Motor neuron (in vitro differentiated cells): ENCODE measurements at regions not wholly inside any gene's neighbourhood (a gene's known extent, or its start where the extent isn't known, plus 50 kb on each side); places are given as distances from the start of the nearest gene placed in this dataset.
"Not testable (repeated sequence)": the region's sequence is repeated elsewhere in the genome, so short reads cannot be mapped to it uniquely, and the experiment has no call there.

ENCODE experiments used
- ATAC-seq, 8 experiments: fragments of 200-7000 bp; cut with Tn5 transposase; replicated peaks in 6 of 8; 2 replicates each; pipeline ENCODE4 v1.8.0; 2021; ENCODE audit warnings: mild to moderate bottlenecking in 8 of 8, moderate library complexity in 8 of 8
- H3K27ac ChIP-seq, 2 donors: fragments of 250-450 bp; sonication (Bioruptor Pico); 2 replicates each; pipeline ENCODE4 v1.9.0; 2021; ENCODE audit warnings: antibody characterized with exemption in 2 of 2, mild to moderate bottlenecking in 2 of 2, moderate library complexity in 1 of 2
- H3K4me1 ChIP-seq, 2 donors: fragments of 250-450 bp; sonication (Bioruptor Pico); replicated peaks in 1 of 2; 2 replicates each; pipeline ENCODE4 v1.6.1; 2021; ENCODE audit warnings: antibody characterized with exemption in 2 of 2, mild to moderate bottlenecking in 2 of 2, moderate library complexity in 1 of 2
- H3K4me3 ChIP-seq, 5 donors: fragments of 250-450 bp; sonication (Bioruptor Pico); 2 replicates each; pipeline ENCODE4 v1.9.0; 2021; ENCODE audit warnings: antibody characterized with exemption in 5 of 5, mild to moderate bottlenecking in 5 of 5, moderate library complexity in 4 of 5
- WGBS, 10 experiments: fragments of 450-650 bp; shearing (Covaris generic); methylation state at CpG; one replicate each; pipeline ENCODE4 v1.0.0; 2022; 5-methylcytosine and 5-hydroxymethylcytosine counted together
- in situ Hi-C, 9 experiments: fragments of 400-800 bp; cut with MboI; loops; one replicate each; pipeline ENCODE4 v1.15.0; 2021; ENCODE audit warnings: low sequenced_read_pairs in 9 of 9, low pct_unique_long_range_greater_than_20kb in 2 of 9; ENCODE audit not compliant: unreplicated experiment in 9 of 9

DNA sequence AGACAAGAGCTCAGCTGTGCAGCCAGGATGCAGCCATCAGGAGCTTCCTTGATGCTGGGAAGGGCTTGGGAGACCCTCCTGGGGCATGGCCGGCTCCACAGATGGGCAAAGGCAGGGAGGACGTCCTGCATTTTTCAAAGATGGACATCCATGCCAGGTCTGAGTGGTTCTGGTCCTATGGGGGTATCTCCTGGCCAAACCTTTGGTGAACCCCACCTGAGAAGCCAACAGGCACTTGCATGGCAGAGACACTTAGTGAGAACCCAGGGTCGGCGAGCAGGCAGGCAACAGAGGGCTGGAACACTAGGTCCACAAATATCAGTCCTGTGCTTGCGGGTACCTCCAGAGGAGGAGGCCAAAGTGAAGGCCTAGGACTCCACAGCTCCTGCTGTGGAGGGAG lies 70.0 kb downstream of the KCTD15 start:
- H3K4me1 ChIP-seq, result peaks cover 12 to 16% of the 10 kb centered on the region in 2 donors
- in situ Hi-C loops, result no loop called here
- no peak for ATAC-seq
- no peak overlapping the region for H3K4me3 ChIP-seq
- WGBS, 10 experiments, result 50 to 90% (median 70%) methylated on average over 1 to 3 of the region's 5 CpGs; no CpG with 5 or more reads in 4 of the 10 experiments
- H3K27ac ChIP-seq, result no peak overlapping the region

GRCh38 chr19:33868076-33868735 lies 71.5 kb downstream of the KCTD15 start:
- no peak overlapping the region for H3K4me3 ChIP-seq
- WGBS, 10 experiments, result 3 to 79% (median 55%) methylated on average over 4 to 13 of the region's 17 CpGs
- ATAC-seq, result peak in 3 of 8 experiments; percentile 10 to 44 (median 36)
- no peak overlapping the region for H3K27ac ChIP-seq
- H3K4me1 ChIP-seq, result peaks cover 12 to 16% of the 10 kb centered on the region in 2 donors
- in situ Hi-C loops, result no loop called here

DNA sequence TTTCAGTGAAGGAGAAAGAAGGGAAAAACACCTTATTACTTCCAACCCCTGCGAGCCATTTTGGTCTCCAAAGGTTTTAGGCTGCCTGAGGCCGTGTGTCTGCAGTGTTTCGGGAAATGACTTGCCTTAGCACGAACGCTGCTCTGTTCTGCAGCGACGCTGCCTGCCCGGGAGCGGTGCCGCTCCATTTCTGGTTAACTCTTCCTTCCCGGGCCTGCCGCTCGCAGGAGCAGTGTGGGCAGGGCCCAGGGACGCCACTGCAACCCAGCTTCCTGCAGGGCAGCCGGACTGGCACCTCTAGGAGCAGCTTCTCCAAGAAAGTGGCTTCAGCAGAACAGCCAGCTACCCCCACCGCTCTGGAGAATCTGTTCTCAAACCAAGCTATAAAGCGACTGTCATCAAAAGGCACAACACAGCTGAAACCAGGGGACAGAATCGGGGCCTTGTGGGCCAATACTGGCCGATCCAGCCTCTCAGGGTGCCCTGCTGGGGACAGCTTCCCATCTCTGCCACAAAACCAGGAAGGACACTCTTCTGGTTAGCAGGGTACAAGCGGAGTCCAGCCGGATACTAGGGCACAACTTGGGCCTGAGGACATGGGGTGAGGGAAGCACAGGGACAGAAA lies 72.2 kb downstream of the KCTD15 start:
- in situ Hi-C loops, result no loop called here
- no peak overlapping the region for H3K4me3 ChIP-seq
- peak; percentile 59 to 99 (median 72) for ATAC-seq
- WGBS, 10 experiments, result 9 to 56% (median 22%) methylated on average over 1 to 15 of the region's 21 CpGs; no CpG with 5 or more reads in 1 of the 10 experiments
- no peak overlapping the region for H3K27ac ChIP-seq
- H3K4me1 ChIP-seq, result peaks cover 12 to 13% of the 10 kb centered on the region in 2 donors

GRCh38 chr19:33870298-33870932 lies 73.7 kb downstream of the KCTD15 start:
- H3K27ac ChIP-seq, ATAC-seq, H3K4me3 ChIP-seq, in situ Hi-C loops: not testable (repeated sequence)
- peaks cover 12 to 13% of the 10 kb centered on the region in 2 donors for H3K4me1 ChIP-seq
- WGBS, 10 experiments, result 17 to 100% (median 57%) methylated on average over 1 of the region's 1 CpG; no CpG with 5 or more reads in 6 of the 10 experiments

GRCh38 chr19:33871605-33872004 lies 74.9 kb downstream of the KCTD15 start:
- H3K4me3 ChIP-seq, result no peak overlapping the region
- in situ Hi-C loops, result no loop called here
- no peak for ATAC-seq
- WGBS, 10 experiments, result 100% methylated on average over 1 to 2 of the region's 3 CpGs; no CpG with 5 or more reads in 8 of the 10 experiments
- peaks cover 12 to 13% of the 10 kb centered on the region in 2 donors for H3K4me1 ChIP-seq
- H3K27ac ChIP-seq, result no peak overlapping the region

DNA sequence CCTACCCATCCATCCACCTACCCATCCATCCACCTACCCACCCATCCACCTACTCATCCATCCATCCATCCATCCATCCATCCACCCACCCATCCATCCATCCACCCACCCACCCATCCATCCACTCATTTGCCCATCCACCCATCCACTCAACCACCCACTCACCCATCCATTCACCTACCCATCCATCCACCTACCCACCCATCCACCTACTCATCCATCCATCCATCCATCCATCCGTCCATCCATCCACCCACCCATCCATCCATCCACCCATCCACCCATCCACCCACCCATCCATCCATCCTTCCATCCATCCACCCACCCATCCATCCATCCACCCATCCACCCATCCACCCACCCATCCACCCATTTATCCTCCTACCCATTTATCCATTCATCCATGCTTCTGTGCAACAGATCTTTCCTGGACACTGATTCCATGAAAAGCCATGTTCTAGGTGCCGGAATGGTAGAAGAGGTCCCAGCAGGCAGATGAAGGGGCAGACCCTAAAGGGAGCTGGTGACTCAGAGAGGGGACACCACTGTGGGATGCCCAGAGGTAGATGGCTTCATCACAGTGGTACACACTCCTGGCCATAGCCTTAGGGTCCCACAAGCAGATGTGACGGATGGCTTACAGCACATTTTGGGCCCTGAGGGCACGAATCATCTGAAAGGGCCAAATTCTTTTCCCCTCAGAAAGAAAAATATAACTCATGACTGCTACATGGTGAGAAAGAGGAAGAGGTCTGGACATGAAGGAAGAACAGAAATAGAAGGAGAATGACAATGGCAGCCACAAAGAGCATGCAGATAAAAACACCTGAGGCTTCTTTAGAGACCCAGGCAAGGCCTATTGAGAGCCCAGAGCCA lies 76.0 kb downstream of the KCTD15 start:
- peaks cover 12 to 13% of the 10 kb centered on the region in 2 donors for H3K4me1 ChIP-seq
- no peak overlapping the region for H3K4me3 ChIP-seq
- ATAC-seq, result no peak
- in situ Hi-C loops, result no loop called here
- 38 to 100% (median 83%) methylated on average over 1 to 3 of the region's 4 CpGs; no CpG with 5 or more reads in 5 of the 10 experiments for WGBS, 10 experiments
- H3K27ac ChIP-seq, result no peak overlapping the region

DNA sequence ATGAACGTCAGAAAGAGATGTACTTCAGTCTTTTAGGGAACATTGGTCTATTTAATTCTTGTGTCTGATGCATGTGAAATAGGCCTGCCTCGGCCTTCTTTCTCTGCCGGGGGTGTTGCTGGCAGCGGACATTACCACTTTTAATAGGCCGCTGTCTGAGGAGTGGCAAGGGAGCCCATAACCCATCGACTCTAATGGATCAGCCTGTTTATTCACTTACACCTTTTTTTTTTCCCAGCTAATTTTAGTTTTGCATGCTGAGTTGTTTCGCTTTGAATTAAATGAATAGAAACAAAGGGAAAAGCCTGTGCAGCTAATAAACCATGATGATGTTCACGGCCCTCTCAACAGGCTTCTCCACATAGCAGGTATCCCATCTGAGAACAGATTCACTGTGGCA lies 78.4 kb downstream of the KCTD15 start:
- WGBS, 10 experiments, result 33 to 74% (median 60%) methylated on average over 1 to 8 of the region's 8 CpGs
- peaks cover 0 to 9% of the 10 kb centered on the region in 2 donors for H3K4me1 ChIP-seq
- ATAC-seq, result peak in 2 of 8 experiments; percentile 5 to 40
- no peak overlapping the region for H3K4me3 ChIP-seq
- H3K27ac ChIP-seq, result no peak overlapping the region
- in situ Hi-C loops, result no loop called here

GRCh38 chr19:33876192-33876591 lies 79.5 kb downstream of the KCTD15 start:
- no peak for ATAC-seq
- Histone ChIP-seq H3K27ac (no peak overlapping the region), H3K4me3 (no peak overlapping the region), H3K4me1 (peaks cover 0 to 12% of the 10 kb centered on the region in 2 donors)
- 35 to 100% (median 92%) methylated on average over 1 to 3 of the region's 3 CpGs; no CpG with 5 or more reads in 1 of the 10 experiments for WGBS, 10 experiments
- in situ Hi-C loops, result no loop called here

- Histone ChIP-seq H3K4me3 (no peak overlapping the region), H3K4me1 (peaks cover 0 to 12% of the 10 kb centered on the region in 2 donors), H3K27ac (no peak overlapping the region)
- 60 to 100% (median 85%) methylated on average over 1 to 12 of the region's 13 CpGs; no CpG with 5 or more reads in 3 of the 10 experiments for WGBS, 10 experiments
- no peak for ATAC-seq
- in situ Hi-C loops, result no loop called here
Measured at GRCh38 chr19:33878030-33878544, 81.4 kb downstream of the KCTD15 start.

- Histone ChIP-seq H3K27ac (no peak overlapping the region), H3K4me3 (no peak overlapping the region), H3K4me1 (peaks cover 0 to 12% of the 10 kb centered on the region in 2 donors)
- peak in 3 of 8 experiments; percentile 29 to 80 (median 35) for ATAC-seq
- 20 to 98% (median 82%) methylated on average over 1 to 8 of the region's 11 CpGs; no CpG with 5 or more reads in 2 of the 10 experiments for WGBS, 10 experiments
- in situ Hi-C loops, result no loop called here
Measured at GRCh38 chr19:33878910-33879810, 82.5 kb downstream of the KCTD15 start.

DNA sequence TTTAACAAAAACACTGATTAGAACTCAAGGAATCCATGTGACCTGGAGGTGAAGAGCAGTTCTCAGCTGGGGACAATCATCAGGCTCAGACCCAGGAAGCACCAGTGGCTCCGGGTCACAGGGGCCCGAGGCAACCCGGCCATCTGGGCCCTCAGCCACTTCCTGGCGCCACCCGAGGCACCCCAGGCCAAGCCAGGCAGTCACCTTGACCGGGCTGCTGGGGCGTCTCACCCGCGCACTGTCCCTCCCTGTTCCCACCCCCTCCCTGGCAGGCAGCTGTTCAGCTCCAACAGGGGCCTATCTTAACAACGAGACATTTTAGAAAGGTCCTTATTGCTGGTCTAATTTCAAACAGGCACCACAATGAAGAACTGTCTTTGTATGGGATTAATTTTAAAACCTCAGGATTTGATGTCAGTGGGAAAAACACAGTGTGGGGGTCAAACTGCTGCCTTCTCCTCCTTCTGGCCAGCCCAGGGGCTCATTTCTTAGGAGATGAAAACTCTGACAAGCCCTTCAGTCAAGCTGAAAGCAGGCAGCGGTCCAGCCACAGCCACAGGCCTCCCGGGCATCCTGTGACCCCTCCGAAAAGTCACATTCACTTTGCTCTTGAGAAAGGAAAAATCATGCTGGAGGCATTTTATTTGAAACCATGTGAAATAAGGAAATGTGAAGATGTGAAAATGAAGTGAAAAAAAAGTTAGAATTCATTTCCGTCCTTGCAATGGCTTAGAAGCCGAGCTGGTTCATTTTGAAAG lies 83.3 kb downstream of the KCTD15 start:
- no peak overlapping the region for H3K4me3 ChIP-seq
- 22 to 94% (median 69%) methylated on average over 2 to 11 of the region's 15 CpGs; no CpG with 5 or more reads in 3 of the 10 experiments for whole genome bisulfite sequencing, 10 experiments
- peak in 5 of 8 experiments; percentile 6 to 34 (median 24) for ATAC-seq
- in situ Hi-C loops, result no loop called here
- no peak overlapping the region for H3K27ac ChIP-seq
- H3K4me1 ChIP-seq, result peaks cover 0 to 12% of the 10 kb centered on the region in 2 donors
